ENCODE measurements at regions not wholly inside any gene's neighbourhood (a gene's known extent, or its start where the extent isn't known, plus 50 kb on each side); places are given as distances from the start of the nearest gene placed in this dataset.
"Not testable (repeated sequence)": the region's sequence is repeated elsewhere in the genome, so short reads cannot be mapped to it uniquely, and the experiment has no call there.

DNA sequence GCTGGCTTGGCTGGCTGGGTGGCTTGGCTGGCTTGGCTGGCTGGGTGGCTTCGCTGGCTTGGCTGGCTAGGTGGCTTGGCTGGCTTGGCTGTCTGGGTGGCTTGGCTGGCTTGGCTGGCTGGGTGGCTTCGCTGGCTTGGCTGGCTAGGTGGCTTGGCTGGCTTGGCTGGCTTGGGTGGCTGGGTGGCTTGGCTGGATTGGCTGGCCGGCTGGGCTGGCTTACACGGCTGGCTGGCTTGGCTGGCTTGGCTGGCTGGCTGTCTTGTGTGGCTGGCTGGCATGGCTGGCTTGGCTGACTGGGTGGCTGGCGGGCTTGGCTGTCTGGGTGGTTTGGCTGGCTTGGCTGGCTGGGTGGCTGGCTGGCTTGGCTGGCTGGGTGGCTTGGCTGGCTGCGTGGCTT is 437.0 kb downstream of the GOLGA6L6 start:
- H3K9ac ChIP-seq (ENCODE audit: insufficient read depth, low read length, poor library complexity, severe bottlenecking); H3K27me3 ChIP-seq (ENCODE audit: control insufficient read depth in 2 of 2, insufficient read depth in 2 of 2, low read length in 2 of 2); H3K4me2 ChIP-seq (replicated peaks; ENCODE audit: extremely low read depth, low read length, poor library complexity, severe bottlenecking); H3K4me3 Mint-ChIP-seq; H3K4me3 ChIP-seq (replicated peaks in 1 of 3; ENCODE audit: low read depth in 2 of 3, low read length in 3 of 3); H2AFZ ChIP-seq (ENCODE audit: insufficient read depth, low read depth, low read length, poor library complexity, severe bottlenecking); H3K79me2 ChIP-seq (ENCODE audit: insufficient read depth, low read length); intact Hi-C loops (cut with micrococcal nuclease); H3K27ac ChIP-seq (ENCODE audit: low read depth in 1 of 2, low read length in 2 of 2); DNase-seq; H3K36me3 ChIP-seq (replicated peaks in 1 of 2; ENCODE audit: control insufficient read depth in 1 of 2, insufficient read depth in 2 of 2, low read length in 2 of 2); H3K27me3 Mint-ChIP-seq (ENCODE audit: low read depth in 3 of 3); H3K27ac Mint-ChIP-seq; H4K20me1 ChIP-seq (ENCODE audit: insufficient read depth, low read length); H3K4me1 Mint-ChIP-seq; H3K4me1 ChIP-seq (ENCODE audit: control insufficient read depth in 1 of 2, insufficient read depth in 2 of 2, low read length in 2 of 2); H3K36me3 Mint-ChIP-seq: not testable (repeated sequence)
- peaks cover 0 to 18% (median 9%) of the 10 kb centered on the region in 7 donors for H3K9me3 Mint-ChIP-seq
- 50% methylated on average over 1 of the region's 6 CpGs for WGBS (ENCODE audit: insufficient coverage)
- peaks cover 3 to 26% of the 10 kb centered on the region in 2 donors for H3K9me3 ChIP-seq (replicated peaks in 1 of 2; ENCODE audit: control insufficient read depth in 1 of 2, insufficient read depth in 1 of 2, low read length in 2 of 2)

DNA sequence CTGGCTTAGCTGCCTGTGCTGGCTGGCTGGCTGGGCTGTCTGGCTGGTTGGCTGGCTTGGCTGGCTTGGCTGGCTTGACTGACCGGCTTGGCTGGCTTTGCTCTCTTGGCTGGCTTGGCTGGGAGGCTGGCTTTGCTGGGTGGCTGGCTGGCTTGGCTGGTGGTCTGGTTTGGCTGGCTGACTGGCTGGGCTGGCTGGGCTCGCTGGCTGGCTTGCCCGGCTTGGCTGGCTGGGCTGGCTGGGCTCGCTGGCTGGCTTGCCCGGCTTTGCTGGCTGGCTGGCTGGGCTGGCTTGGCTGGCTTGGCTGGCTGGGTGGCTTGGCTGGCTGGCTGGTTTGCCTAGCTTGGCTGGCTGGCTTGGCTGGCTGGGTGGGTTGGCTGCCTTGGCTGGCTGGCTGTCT is 438.7 kb downstream of the GOLGA6L6 start:
- H3K79me2 ChIP-seq (ENCODE audit: insufficient read depth, low read length); H3K27ac ChIP-seq (ENCODE audit: low read depth in 1 of 2, low read length in 2 of 2); H3K4me2 ChIP-seq (replicated peaks; ENCODE audit: extremely low read depth, low read length, poor library complexity, severe bottlenecking); H3K9ac ChIP-seq (ENCODE audit: insufficient read depth, low read length, poor library complexity, severe bottlenecking); H4K20me1 ChIP-seq (ENCODE audit: insufficient read depth, low read length); H3K4me3 ChIP-seq (replicated peaks in 1 of 3; ENCODE audit: low read depth in 2 of 3, low read length in 3 of 3); H3K27me3 Mint-ChIP-seq (ENCODE audit: low read depth in 3 of 3); H3K4me1 ChIP-seq (ENCODE audit: control insufficient read depth in 1 of 2, insufficient read depth in 2 of 2, low read length in 2 of 2); H3K4me1 Mint-ChIP-seq; H3K36me3 ChIP-seq (replicated peaks in 1 of 2; ENCODE audit: control insufficient read depth in 1 of 2, insufficient read depth in 2 of 2, low read length in 2 of 2); H3K27ac Mint-ChIP-seq; H3K27me3 ChIP-seq (ENCODE audit: control insufficient read depth in 2 of 2, insufficient read depth in 2 of 2, low read length in 2 of 2); H3K4me3 Mint-ChIP-seq; H3K36me3 Mint-ChIP-seq; H2AFZ ChIP-seq (ENCODE audit: insufficient read depth, low read depth, low read length, poor library complexity, severe bottlenecking); intact Hi-C loops (cut with micrococcal nuclease): not testable (repeated sequence)
- peaks cover 3 to 26% of the 10 kb centered on the region in 2 donors for H3K9me3 ChIP-seq (replicated peaks in 1 of 2; ENCODE audit: control insufficient read depth in 1 of 2, insufficient read depth in 1 of 2, low read length in 2 of 2)
- 86% methylated on average over 2 of the region's 5 CpGs for WGBS (ENCODE audit: insufficient coverage)
- peak in 1 of 3 donors; percentile 2 for DNase-seq
- H3K9me3 Mint-ChIP-seq: peaks cover 0 to 18% (median 9%) of the 10 kb centered on the region in 7 donors

DNA sequence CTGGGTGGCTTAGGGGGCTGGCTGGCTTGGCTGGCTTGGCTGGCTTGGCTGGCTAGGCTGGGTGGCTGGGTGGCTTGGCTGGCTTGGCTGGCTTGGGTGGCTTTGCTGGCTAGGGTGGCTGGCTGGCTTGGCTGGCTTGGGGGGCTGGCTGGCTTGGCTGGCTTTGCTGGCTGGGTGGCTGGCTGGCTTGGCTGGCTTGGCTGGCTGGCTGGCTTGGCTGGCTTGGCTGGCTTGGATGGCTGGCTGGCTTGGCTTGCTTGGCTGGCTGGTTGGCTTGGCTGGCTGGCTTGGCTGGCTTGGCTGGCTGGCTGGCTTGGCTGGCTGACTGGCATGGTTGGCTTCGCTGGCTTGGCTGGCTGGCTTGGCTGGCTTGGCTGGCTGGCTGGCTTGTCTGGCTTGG is 439.4 kb downstream of the GOLGA6L6 start:
- H3K27me3 Mint-ChIP-seq (ENCODE audit: low read depth in 3 of 3); intact Hi-C loops (cut with micrococcal nuclease); H3K4me1 ChIP-seq (ENCODE audit: control insufficient read depth in 1 of 2, insufficient read depth in 2 of 2, low read length in 2 of 2); H3K27ac Mint-ChIP-seq; H3K27ac ChIP-seq (ENCODE audit: low read depth in 1 of 2, low read length in 2 of 2); H3K27me3 ChIP-seq (ENCODE audit: control insufficient read depth in 2 of 2, insufficient read depth in 2 of 2, low read length in 2 of 2); H4K20me1 ChIP-seq (ENCODE audit: insufficient read depth, low read length); H3K79me2 ChIP-seq (ENCODE audit: insufficient read depth, low read length); H3K4me3 ChIP-seq (replicated peaks in 1 of 3; ENCODE audit: low read depth in 2 of 3, low read length in 3 of 3); H3K36me3 ChIP-seq (replicated peaks in 1 of 2; ENCODE audit: control insufficient read depth in 1 of 2, insufficient read depth in 2 of 2, low read length in 2 of 2); H3K9ac ChIP-seq (ENCODE audit: insufficient read depth, low read length, poor library complexity, severe bottlenecking); H3K4me1 Mint-ChIP-seq; DNase-seq; H3K4me2 ChIP-seq (replicated peaks; ENCODE audit: extremely low read depth, low read length, poor library complexity, severe bottlenecking); H3K4me3 Mint-ChIP-seq; H2AFZ ChIP-seq (ENCODE audit: insufficient read depth, low read depth, low read length, poor library complexity, severe bottlenecking); H3K36me3 Mint-ChIP-seq: not testable (repeated sequence)
- peaks cover 3 to 26% of the 10 kb centered on the region in 2 donors for H3K9me3 ChIP-seq (replicated peaks in 1 of 2; ENCODE audit: control insufficient read depth in 1 of 2, insufficient read depth in 1 of 2, low read length in 2 of 2)
- peaks cover 0 to 18% (median 9%) of the 10 kb centered on the region in 7 donors for H3K9me3 Mint-ChIP-seq
- no CpG with 5 or more reads among the region's 1 CpG for WGBS (ENCODE audit: insufficient coverage)

GRCh38 chr15:20101281-20101680 is 440.3 kb downstream of the GOLGA6L6 start:
- intact Hi-C loops (cut with micrococcal nuclease); H4K20me1 ChIP-seq (ENCODE audit: insufficient read depth, low read length); H3K4me3 ChIP-seq (replicated peaks in 1 of 3; ENCODE audit: low read depth in 2 of 3, low read length in 3 of 3); H3K79me2 ChIP-seq (ENCODE audit: insufficient read depth, low read length); H3K27me3 ChIP-seq (ENCODE audit: control insufficient read depth in 2 of 2, insufficient read depth in 2 of 2, low read length in 2 of 2); H3K4me1 Mint-ChIP-seq; H3K36me3 ChIP-seq (replicated peaks in 1 of 2; ENCODE audit: control insufficient read depth in 1 of 2, insufficient read depth in 2 of 2, low read length in 2 of 2); H3K4me2 ChIP-seq (replicated peaks; ENCODE audit: extremely low read depth, low read length, poor library complexity, severe bottlenecking); H2AFZ ChIP-seq (ENCODE audit: insufficient read depth, low read depth, low read length, poor library complexity, severe bottlenecking); DNase-seq; H3K36me3 Mint-ChIP-seq; H3K9ac ChIP-seq (ENCODE audit: insufficient read depth, low read length, poor library complexity, severe bottlenecking); H3K27ac ChIP-seq (ENCODE audit: low read depth in 1 of 2, low read length in 2 of 2); H3K4me1 ChIP-seq (ENCODE audit: control insufficient read depth in 1 of 2, insufficient read depth in 2 of 2, low read length in 2 of 2); H3K27me3 Mint-ChIP-seq (ENCODE audit: low read depth in 3 of 3); H3K4me3 Mint-ChIP-seq; H3K27ac Mint-ChIP-seq: not testable (repeated sequence)
- H3K9me3 ChIP-seq (replicated peaks in 1 of 2; ENCODE audit: control insufficient read depth in 1 of 2, insufficient read depth in 1 of 2, low read length in 2 of 2): peaks cover 3 to 26% of the 10 kb centered on the region in 2 donors
- no CpG with 5 or more reads among the region's 3 CpGs for WGBS (ENCODE audit: insufficient coverage)
- H3K9me3 Mint-ChIP-seq: peaks cover 0 to 18% (median 9%) of the 10 kb centered on the region in 7 donors

Measured in CD14-positive monocyte (primary cell).